GM06990 (cell line): ENCODE measurements at regions not wholly inside any gene's neighbourhood (a gene's known extent, or its start where the extent isn't known, plus 50 kb on each side); places are given as distances from the start of the nearest gene placed in this dataset.

Experiments
- DNase-seq: peaks from one replicate; pipeline ENCODE4 v3.0.0-alpha.2; 2011; ENCODE audit not compliant: insufficient read length; ENCODE audit errors: extremely low read depth
- H3K27me3 ChIP-seq: replicated peaks from 2 replicates; pipeline ENCODE4 v1.6.0; 2011; ENCODE audit warnings: low read length; ENCODE audit not compliant: control insufficient read depth, insufficient read depth
- H3K36me3 ChIP-seq: 2 replicates; pipeline ENCODE4 v1.5.1; 2011; ENCODE audit warnings: low read length; ENCODE audit not compliant: control insufficient read depth, insufficient read depth
- H3K4me3 ChIP-seq: replicated peaks from 2 replicates; pipeline ENCODE4 v1.5.1; 2011; ENCODE audit warnings: low read depth, mild to moderate bottlenecking, control low read depth, low read length
- TF ChIP-seq, protein P1 (sequence below): IDR thresholded peaks from 2 replicates; pipeline ENCODE4 v1.5.1; 2011; ENCODE audit warnings: low read length, control low read depth, mild to moderate bottlenecking, inconsistent platforms; ENCODE audit not compliant: insufficient read depth, poor library complexity, severe bottlenecking

DNA sequence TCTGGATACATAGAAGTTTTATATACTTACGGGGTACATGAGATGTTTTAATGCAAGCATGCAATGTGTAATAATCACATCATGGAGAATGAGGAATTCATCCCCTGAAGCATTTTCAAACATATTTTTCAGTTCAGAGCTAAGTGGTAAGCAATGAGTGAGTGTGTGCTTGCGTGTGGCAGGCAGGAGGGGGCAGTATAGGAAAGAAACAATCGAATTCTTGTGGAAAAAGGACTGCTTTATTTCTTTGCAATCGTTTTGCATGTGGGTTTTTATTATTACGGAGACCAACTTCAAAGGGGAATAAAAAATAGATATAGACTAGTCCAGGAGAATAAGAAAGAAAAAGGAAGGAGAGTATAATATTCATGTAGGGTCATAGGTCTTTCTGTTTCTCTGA lies 271.6 kb downstream of the CHL1 start:
- TF ChIP-seq, protein P1, sequence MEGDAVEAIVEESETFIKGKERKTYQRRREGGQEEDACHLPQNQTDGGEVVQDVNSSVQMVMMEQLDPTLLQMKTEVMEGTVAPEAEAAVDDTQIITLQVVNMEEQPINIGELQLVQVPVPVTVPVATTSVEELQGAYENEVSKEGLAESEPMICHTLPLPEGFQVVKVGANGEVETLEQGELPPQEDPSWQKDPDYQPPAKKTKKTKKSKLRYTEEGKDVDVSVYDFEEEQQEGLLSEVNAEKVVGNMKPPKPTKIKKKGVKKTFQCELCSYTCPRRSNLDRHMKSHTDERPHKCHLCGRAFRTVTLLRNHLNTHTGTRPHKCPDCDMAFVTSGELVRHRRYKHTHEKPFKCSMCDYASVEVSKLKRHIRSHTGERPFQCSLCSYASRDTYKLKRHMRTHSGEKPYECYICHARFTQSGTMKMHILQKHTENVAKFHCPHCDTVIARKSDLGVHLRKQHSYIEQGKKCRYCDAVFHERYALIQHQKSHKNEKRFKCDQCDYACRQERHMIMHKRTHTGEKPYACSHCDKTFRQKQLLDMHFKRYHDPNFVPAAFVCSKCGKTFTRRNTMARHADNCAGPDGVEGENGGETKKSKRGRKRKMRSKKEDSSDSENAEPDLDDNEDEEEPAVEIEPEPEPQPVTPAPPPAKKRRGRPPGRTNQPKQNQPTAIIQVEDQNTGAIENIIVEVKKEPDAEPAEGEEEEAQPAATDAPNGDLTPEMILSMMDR: peak; percentile 77
- DNase-seq: no peak
- H3K36me3 ChIP-seq: no peaks in the 10 kb centered on the region

DNA sequence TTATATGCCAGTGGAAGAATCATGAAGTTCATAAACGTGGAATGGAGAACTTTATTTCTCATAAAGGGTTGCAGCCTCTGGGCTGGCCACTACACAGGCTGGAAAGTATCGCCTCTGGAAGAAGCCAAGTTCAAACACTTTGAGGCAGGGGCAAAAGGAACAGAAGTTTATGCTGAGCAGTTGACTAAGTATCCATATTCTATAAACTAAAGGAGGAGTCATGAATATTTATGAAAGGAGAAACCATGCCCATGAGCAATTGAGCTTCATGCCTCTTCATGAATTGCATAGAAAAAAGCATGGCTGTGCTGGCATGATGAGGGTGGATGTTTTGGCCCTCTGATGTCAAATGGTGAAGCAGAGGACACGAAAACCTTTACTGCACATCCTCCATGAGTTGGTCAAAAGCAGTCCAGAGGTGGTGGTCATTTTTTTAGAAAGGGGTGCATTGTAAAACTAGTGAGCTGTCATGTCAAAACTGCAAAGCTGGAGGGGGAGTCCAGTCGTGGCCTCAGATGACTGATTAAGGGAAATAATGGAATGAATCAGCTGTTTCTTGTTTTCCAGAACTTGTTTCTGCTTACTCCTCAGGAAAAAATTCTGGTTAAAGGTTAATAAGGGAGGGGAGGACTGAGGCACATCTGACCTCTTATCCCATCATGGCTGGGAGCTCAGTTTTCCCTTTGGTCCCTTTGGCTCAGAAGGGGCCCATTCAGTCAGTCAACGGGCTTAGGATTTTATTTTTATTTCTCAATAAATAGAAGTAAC lies 276.7 kb downstream of the CHL1 start:
- no peaks in the 10 kb centered on the region for H3K36me3 ChIP-seq
- H3K27me3 ChIP-seq: no peaks in the 10 kb centered on the region
- TF ChIP-seq, protein P1: no peak
- H3K4me3 ChIP-seq: no peak overlapping the region
- DNase-seq: no peak

More for the DNA sequence above, 271.6 kb downstream of the CHL1 start:
- H3K4me3 ChIP-seq: no peak overlapping the region
- no peaks in the 10 kb centered on the region for H3K27me3 ChIP-seq

DNA sequence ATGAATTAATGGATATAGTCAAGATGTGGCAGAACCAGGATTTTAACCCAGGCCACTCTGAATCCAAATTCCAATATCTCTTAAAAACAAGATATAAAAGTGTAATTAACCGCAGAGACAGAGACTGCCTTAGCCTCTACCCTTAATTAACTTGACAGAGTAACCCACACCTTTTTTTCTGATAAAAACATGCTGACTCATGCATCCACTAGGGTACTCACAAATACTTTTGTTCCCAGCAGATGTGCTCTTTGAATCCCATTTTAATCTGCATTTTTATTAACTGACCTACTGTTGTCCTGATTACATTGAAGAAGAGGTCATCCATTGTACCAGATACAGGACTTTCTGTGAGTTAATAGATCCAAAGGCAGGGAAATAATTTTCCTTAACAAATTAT lies 278.3 kb downstream of the CHL1 start:
- Histone ChIP-seq H3K27me3 (no peaks in the 10 kb centered on the region), H3K36me3 (no peaks in the 10 kb centered on the region), H3K4me3 (no peak overlapping the region)
- TF ChIP-seq, protein P1: no peak
- DNase-seq: no peak

DNA sequence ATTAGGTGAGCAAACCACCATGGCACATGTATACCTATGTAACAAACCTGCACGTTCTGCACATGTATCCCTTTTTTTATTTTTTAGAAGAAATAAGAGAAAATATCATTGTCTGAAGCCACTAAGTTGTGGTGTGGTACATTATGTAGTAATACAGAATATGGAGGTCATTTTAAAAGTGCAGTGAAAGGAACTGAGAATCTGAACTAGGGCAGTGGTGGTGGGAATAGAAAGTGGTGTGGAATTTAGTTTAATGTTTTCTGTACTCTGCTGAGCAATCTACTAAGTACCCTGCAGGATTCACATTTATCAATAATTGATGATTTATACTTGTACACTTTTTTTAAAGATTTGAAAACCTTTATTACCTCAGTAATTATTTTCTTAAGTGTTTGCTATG lies 283.5 kb downstream of the CHL1 start:
- no peak overlapping the region for H3K4me3 ChIP-seq
- TF ChIP-seq, protein P1: no peak
- DNase-seq: no peak
- H3K27me3 ChIP-seq: no peaks in the 10 kb centered on the region
- H3K36me3 ChIP-seq: no peaks in the 10 kb centered on the region

DNA sequence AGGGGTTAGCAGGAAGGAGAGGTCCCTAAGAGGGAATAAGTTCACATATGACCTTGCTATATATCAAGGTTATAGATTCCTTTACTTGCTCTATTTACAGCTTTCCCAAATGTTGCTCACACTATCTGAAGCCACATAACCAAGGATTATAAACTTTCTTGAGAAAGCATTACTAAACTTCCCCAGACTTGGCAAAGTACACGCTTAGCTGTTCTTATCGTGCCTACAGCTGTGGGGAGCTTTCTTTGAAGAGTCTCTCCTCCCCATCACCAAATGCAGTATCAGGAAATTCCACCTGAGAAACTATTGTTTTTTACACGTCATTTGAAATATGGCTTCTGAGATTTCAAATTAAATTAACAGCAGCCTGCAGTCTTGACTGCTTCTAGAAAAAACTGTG lies 284.5 kb downstream of the CHL1 start:
- Histone ChIP-seq H3K27me3 (no peaks in the 10 kb centered on the region), H3K4me3 (no peak overlapping the region), H3K36me3 (no peaks in the 10 kb centered on the region)
- TF ChIP-seq, protein P1: no peak
- DNase-seq: no peak
